ENCODE measurements at regions not wholly inside any gene's neighbourhood (a gene's known extent, or its start where the extent isn't known, plus 50 kb on each side); places are given as distances from the start of the nearest gene placed in this dataset.

DNA sequence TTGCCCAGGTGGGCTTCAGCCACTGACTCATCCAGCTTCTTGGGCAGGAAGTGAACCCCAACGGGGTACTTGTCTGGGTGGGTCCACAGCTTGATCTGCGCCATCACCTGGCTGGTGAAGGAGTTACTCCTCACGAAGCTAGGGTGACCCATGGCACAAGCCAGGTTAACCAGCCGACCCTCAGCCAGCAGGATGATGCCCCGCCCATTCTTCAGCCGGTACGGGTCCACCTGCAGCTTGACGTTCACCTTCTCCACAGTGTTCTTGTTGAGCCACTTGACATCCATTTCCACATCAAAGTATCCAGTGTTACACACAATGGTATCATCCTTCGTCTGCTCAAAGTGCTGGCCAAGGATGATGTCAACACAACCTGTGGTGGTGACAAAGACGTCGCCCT, 121.3 kb upstream of the NXPH2 start:
- TF ChIP-seq YY1 (IDR thresholded peaks at IDR 0.05) = no peak
- TF ChIP-seq, protein P1, sequence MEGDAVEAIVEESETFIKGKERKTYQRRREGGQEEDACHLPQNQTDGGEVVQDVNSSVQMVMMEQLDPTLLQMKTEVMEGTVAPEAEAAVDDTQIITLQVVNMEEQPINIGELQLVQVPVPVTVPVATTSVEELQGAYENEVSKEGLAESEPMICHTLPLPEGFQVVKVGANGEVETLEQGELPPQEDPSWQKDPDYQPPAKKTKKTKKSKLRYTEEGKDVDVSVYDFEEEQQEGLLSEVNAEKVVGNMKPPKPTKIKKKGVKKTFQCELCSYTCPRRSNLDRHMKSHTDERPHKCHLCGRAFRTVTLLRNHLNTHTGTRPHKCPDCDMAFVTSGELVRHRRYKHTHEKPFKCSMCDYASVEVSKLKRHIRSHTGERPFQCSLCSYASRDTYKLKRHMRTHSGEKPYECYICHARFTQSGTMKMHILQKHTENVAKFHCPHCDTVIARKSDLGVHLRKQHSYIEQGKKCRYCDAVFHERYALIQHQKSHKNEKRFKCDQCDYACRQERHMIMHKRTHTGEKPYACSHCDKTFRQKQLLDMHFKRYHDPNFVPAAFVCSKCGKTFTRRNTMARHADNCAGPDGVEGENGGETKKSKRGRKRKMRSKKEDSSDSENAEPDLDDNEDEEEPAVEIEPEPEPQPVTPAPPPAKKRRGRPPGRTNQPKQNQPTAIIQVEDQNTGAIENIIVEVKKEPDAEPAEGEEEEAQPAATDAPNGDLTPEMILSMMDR (IDR thresholded peaks at IDR 0.05; ENCODE audit: low read depth, low read length, missing input control) = no peak
- TF ChIP-seq, protein P2, sequence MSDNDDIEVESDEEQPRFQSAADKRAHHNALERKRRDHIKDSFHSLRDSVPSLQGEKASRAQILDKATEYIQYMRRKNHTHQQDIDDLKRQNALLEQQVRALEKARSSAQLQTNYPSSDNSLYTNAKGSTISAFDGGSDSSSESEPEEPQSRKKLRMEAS (IDR thresholded peaks at IDR 0.05) = no peak
- TF ChIP-seq TAF1 (conservative IDR thresholded peaks at IDR 0.05) = no peak
- TF ChIP-seq RAD21 (IDR thresholded peaks at IDR 0.05) = no peak
- TF ChIP-seq, protein P3, sequence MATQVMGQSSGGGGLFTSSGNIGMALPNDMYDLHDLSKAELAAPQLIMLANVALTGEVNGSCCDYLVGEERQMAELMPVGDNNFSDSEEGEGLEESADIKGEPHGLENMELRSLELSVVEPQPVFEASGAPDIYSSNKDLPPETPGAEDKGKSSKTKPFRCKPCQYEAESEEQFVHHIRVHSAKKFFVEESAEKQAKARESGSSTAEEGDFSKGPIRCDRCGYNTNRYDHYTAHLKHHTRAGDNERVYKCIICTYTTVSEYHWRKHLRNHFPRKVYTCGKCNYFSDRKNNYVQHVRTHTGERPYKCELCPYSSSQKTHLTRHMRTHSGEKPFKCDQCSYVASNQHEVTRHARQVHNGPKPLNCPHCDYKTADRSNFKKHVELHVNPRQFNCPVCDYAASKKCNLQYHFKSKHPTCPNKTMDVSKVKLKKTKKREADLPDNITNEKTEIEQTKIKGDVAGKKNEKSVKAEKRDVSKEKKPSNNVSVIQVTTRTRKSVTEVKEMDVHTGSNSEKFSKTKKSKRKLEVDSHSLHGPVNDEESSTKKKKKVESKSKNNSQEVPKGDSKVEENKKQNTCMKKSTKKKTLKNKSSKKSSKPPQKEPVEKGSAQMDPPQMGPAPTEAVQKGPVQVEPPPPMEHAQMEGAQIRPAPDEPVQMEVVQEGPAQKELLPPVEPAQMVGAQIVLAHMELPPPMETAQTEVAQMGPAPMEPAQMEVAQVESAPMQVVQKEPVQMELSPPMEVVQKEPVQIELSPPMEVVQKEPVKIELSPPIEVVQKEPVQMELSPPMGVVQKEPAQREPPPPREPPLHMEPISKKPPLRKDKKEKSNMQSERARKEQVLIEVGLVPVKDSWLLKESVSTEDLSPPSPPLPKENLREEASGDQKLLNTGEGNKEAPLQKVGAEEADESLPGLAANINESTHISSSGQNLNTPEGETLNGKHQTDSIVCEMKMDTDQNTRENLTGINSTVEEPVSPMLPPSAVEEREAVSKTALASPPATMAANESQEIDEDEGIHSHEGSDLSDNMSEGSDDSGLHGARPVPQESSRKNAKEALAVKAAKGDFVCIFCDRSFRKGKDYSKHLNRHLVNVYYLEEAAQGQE (IDR thresholded peaks at IDR 0.05) = no peak
- TF ChIP-seq GABPA (IDR thresholded peaks at IDR 0.05 in 1 of 2, conservative IDR thresholded peaks at IDR 0.05 in 1 of 2) = no peak
- no peak for TF ChIP-seq FOXA1 (IDR thresholded peaks at IDR 0.05)
- no peak for TF ChIP-seq EGR1 (IDR thresholded peaks at IDR 0.05; ENCODE audit: low read depth in 2 of 2)
- TF ChIP-seq SP1 (IDR thresholded peaks at IDR 0.05) = no peak

Measured in liver (tissue), 3 donors.